SK-N-MC (cell line): ENCODE measurements at regions not wholly inside any gene's neighbourhood (a gene's known extent, or its start where the extent isn't known, plus 50 kb on each side); places are given as distances from the start of the nearest gene placed in this dataset.

Source experiments
- EZH2 ChIP-seq: fragments of 200-600 bp; sonication (generic); IDR thresholded peaks from one replicate; pipeline ENCODE4 v1.6.1; 2017; ENCODE audit warnings: antibody characterized with exemption
- FOXP2 ChIP-seq: optimal IDR thresholded peaks from 2 replicates; pipeline ENCODE3; 2011; ENCODE audit warnings: mild to moderate bottlenecking, moderate library complexity; ENCODE audit not compliant: insufficient read depth; ENCODE audit errors: extremely low read length, control extremely low read depth
- POLR2AphosphoS5 ChIP-seq: IDR thresholded peaks from 2 replicates; pipeline ENCODE4 v1.6.1; 2012; ENCODE audit warnings: mild to moderate bottlenecking, low read depth, low read length, borderline replicate concordance

- no peak for TF ChIP-seq POLR2AphosphoS5
- TF ChIP-seq EZH2 = no peak
- TF ChIP-seq FOXP2 = no peak
Observed at GRCh38 chr3:89619263-89619662, 511.8 kb downstream of the EPHA3 start.
